UCSD-AML1 (cell line): ENCODE measurements at regions not wholly inside any gene's neighbourhood (a gene's known extent, or its start where the extent isn't known, plus 50 kb on each side); places are given as distances from the start of the nearest gene placed in this dataset.
"Not testable (repeated sequence)": the region's sequence is repeated elsewhere in the genome, so short reads cannot be mapped to it uniquely, and the experiment has no call there.

Source experiments
- DNase-seq: peaks from one replicate; lab custom pipeline; 2025; ENCODE audit not compliant: unreplicated experiment; lab: John Stamatoyannopoulos, UW

- no peak for DNase-seq
Measured at GRCh38 chr13:44676534-44676933, 100.4 kb upstream of the TSC22D1 start.

GRCh38 chr13:44669534-44669933 lies 93.4 kb upstream of the TSC22D1 start:
- no peak for DNase-seq

- no peak for DNase-seq
Measured at GRCh38 chr13:44668688-44669087, 92.6 kb upstream of the TSC22D1 start.

GRCh38 chr13:44667943-44668342 lies 91.8 kb upstream of the TSC22D1 start:
- DNase-seq: no peak

GRCh38 chr13:44666538-44666937 lies 90.4 kb upstream of the TSC22D1 start:
- DNase-seq: not testable (repeated sequence)

GRCh38 chr13:44664308-44664707 lies 88.2 kb upstream of the TSC22D1 start:
- no peak for DNase-seq

- DNase-seq: no peak
Measured at GRCh38 chr13:44662515-44662914, 86.4 kb upstream of the TSC22D1 start.

GRCh38 chr13:44661936-44662335 lies 85.8 kb upstream of the TSC22D1 start:
- no peak for DNase-seq

GRCh38 chr13:44660050-44660449 lies 83.9 kb upstream of the TSC22D1 start:
- DNase-seq: peak; percentile 39

- DNase-seq: no peak
Measured at GRCh38 chr13:44652962-44653660, 77.0 kb upstream of the TSC22D1 start.

GRCh38 chr13:44652168-44652567 lies 76.0 kb upstream of the TSC22D1 start:
- DNase-seq: no peak

- DNase-seq: no peak
Measured at GRCh38 chr13:44651724-44652123, 75.6 kb upstream of the TSC22D1 start.

GRCh38 chr13:44651209-44651608 lies 75.1 kb upstream of the TSC22D1 start:
- DNase-seq: no peak

GRCh38 chr13:44649834-44650233 lies 73.7 kb upstream of the TSC22D1 start:
- no peak for DNase-seq

- no peak for DNase-seq
Measured at GRCh38 chr13:44649104-44649428, 72.9 kb upstream of the TSC22D1 start.

- no peak for DNase-seq
Measured at GRCh38 chr13:44648392-44649103, 72.4 kb upstream of the TSC22D1 start.

GRCh38 chr13:44647560-44647959 lies 71.4 kb upstream of the TSC22D1 start:
- DNase-seq: not testable (repeated sequence)

- DNase-seq: no peak
Measured at GRCh38 chr13:44646044-44646443, 69.9 kb upstream of the TSC22D1 start.

GRCh38 chr13:44643256-44643655 lies 67.1 kb upstream of the TSC22D1 start:
- DNase-seq: no peak

- DNase-seq: no peak
Measured at GRCh38 chr13:44637581-44637980, 61.5 kb upstream of the TSC22D1 start.

GRCh38 chr13:44629465-44630183 lies 53.5 kb upstream of the TSC22D1 start:
- DNase-seq: no peak

- DNase-seq: not testable (repeated sequence)
Measured at GRCh38 chr13:44628826-44629225, 52.7 kb upstream of the TSC22D1 start.
